SK-N-MC (cell line): ENCODE measurements at regions not wholly inside any gene's neighbourhood (a gene's known extent, or its start where the extent isn't known, plus 50 kb on each side); places are given as distances from the start of the nearest gene placed in this dataset.

Experiments used
- FOXP2 ChIP-seq: optimal IDR thresholded peaks from 2 replicates; pipeline ENCODE3; 2011; ENCODE audit warnings: mild to moderate bottlenecking, moderate library complexity; ENCODE audit not compliant: insufficient read depth; ENCODE audit errors: extremely low read length, control extremely low read depth
- POLR2AphosphoS5 ChIP-seq: IDR thresholded peaks from 2 replicates; pipeline ENCODE4 v1.6.1; 2012; ENCODE audit warnings: mild to moderate bottlenecking, low read depth, low read length, borderline replicate concordance

GRCh38 chr11:90747057-90747456 is 524.2 kb upstream of the CHORDC1 start:
- no peak for TF ChIP-seq POLR2AphosphoS5
- TF ChIP-seq FOXP2: no peak
